Endothelial cell of hepatic sinusoid (primary cell): ENCODE measurements at regions not wholly inside any gene's neighbourhood (a gene's known extent, or its start where the extent isn't known, plus 50 kb on each side); places are given as distances from the start of the nearest gene placed in this dataset.

ENCODE experiments used
- in situ Hi-C: cut with HindIII; loops from 2 replicates; pipeline ENCODE4 v1.10.0; 2017; ENCODE audit warnings: low sequenced_read_pairs

- in situ Hi-C loops: no loop called here
Observed at GRCh38 chr2:47239119-47239969, 63.0 kb upstream of the CALM2 start.

GRCh38 chr2:47238638-47239037, 62.3 kb upstream of the CALM2 start:
- in situ Hi-C loops: no loop called here

GRCh38 chr2:47237375-47238334, 61.3 kb upstream of the CALM2 start:
- in situ Hi-C loops: no loop called here

GRCh38 chr2:47236503-47237215, 60.3 kb upstream of the CALM2 start:
- in situ Hi-C loops: no loop called here

- in situ Hi-C loops: no loop called here
Observed at GRCh38 chr2:47235132-47235531, 58.8 kb upstream of the CALM2 start.

GRCh38 chr2:47234456-47234855, 58.1 kb upstream of the CALM2 start:
- in situ Hi-C loops: loop anchor here (5.0 kb wide), 1 partner anchor 68 kb away; no protein-coding TSS in a partner anchor

GRCh38 chr2:47232738-47233415, 56.6 kb upstream of the CALM2 start:
- in situ Hi-C loops: loop anchor here (5.0 kb wide), 1 partner anchor 69 kb away; no protein-coding TSS in a partner anchor

GRCh38 chr2:47230418-47230817, 54.1 kb upstream of the CALM2 start:
- in situ Hi-C loops: loop anchor here (5.0 kb wide), 1 partner anchor 72 kb away; no protein-coding TSS in a partner anchor

- in situ Hi-C loops: no loop called here
Observed at GRCh38 chr2:47227532-47228279, 51.4 kb upstream of the CALM2 start.

- in situ Hi-C loops: no loop called here
Observed at GRCh38 chr2:47226923-47227220, 50.6 kb upstream of the CALM2 start.

- in situ Hi-C loops: no loop called here
Observed at GRCh38 chr2:47226132-47226922, 50.0 kb upstream of the CALM2 start.
